Effector memory CD8-positive, alpha-beta T cell (primary cell): ENCODE measurements at regions not wholly inside any gene's neighbourhood (a gene's known extent, or its start where the extent isn't known, plus 50 kb on each side); places are given as distances from the start of the nearest gene placed in this dataset.

Source experiments
- ATAC-seq: fragments of 150-1000 bp; cut with Tn5 transposase; replicated peaks from 2 replicates; pipeline ENCODE4 v1.10.0; 2021; ENCODE audit warnings: mild to moderate bottlenecking, moderate library complexity
- DNase-seq, 3 experiments: peaks; one replicate each; pipeline ENCODE4 v3.0.0; 2021
- H3K27ac Mint-ChIP-seq, 2 donors: one replicate each; pipeline ENCODE4 v1.8.0; 2022; ENCODE audit warnings: mild to moderate bottlenecking in 2 of 2, mixed read lengths in 2 of 2, moderate library complexity in 2 of 2
- H3K27me3 Mint-ChIP-seq, 2 donors: one replicate each; pipeline ENCODE4 v1.8.0; 2022; ENCODE audit warnings: mixed read lengths in 2 of 2
- H3K36me3 Mint-ChIP-seq: one replicate; pipeline ENCODE4 v1.8.0; 2022; ENCODE audit warnings: mild to moderate bottlenecking, moderate library complexity, mixed read lengths; ENCODE audit not compliant: insufficient read depth
- H3K4me1 Mint-ChIP-seq, 2 donors: one replicate each; pipeline ENCODE4 v1.8.0; 2022; ENCODE audit warnings: low read depth in 2 of 2, mixed read lengths in 2 of 2
- H3K4me3 Mint-ChIP-seq, 2 donors: one replicate each; pipeline ENCODE4 v1.8.0; 2022; ENCODE audit warnings: mild to moderate bottlenecking in 2 of 2, mixed read lengths in 2 of 2, moderate library complexity in 2 of 2
- H3K9me3 Mint-ChIP-seq, 2 donors: one replicate each; pipeline ENCODE4 v1.8.0; 2022; ENCODE audit warnings: mixed read lengths in 2 of 2

GRCh38 chr22:26848244-26848920 lies 191.0 kb downstream of the MIAT start:
- Mint-ChIP-seq H3K4me3 (no peak overlapping the region), H3K27ac (no peak overlapping the region), H3K27me3 (no peaks in the 10 kb centered on the region), H3K9me3 (no peaks in the 10 kb centered on the region), H3K36me3 (no peaks in the 10 kb centered on the region), H3K4me1 (peaks cover 8 to 11% of the 10 kb centered on the region in 2 donors)
- DNase-seq (no peak), ATAC-seq (no peak)

- ATAC-seq (no peak), DNase-seq (no peak)
- H3K27me3 Mint-ChIP-seq: no peaks in the 10 kb centered on the region
- H3K36me3 Mint-ChIP-seq: no peaks in the 10 kb centered on the region
- H3K4me3 Mint-ChIP-seq: no peak overlapping the region
- no peaks in the 10 kb centered on the region for H3K9me3 Mint-ChIP-seq
- peak overlapping the region in 1 of 2 donors; percentile 16 for H3K27ac Mint-ChIP-seq
- peaks cover 8 to 11% of the 10 kb centered on the region in 2 donors for H3K4me1 Mint-ChIP-seq
Observed at GRCh38 chr22:26849575-26849974, 192.2 kb downstream of the MIAT start.

GRCh38 chr22:26851125-26851524 lies 193.7 kb downstream of the MIAT start:
- Mint-ChIP-seq H3K4me1 (peaks cover 6 to 8% of the 10 kb centered on the region in 2 donors), H3K36me3 (no peaks in the 10 kb centered on the region), H3K27ac (no peak overlapping the region), H3K27me3 (no peaks in the 10 kb centered on the region), H3K9me3 (no peaks in the 10 kb centered on the region), H3K4me3 (no peak overlapping the region)
- ATAC-seq (no peak), DNase-seq (no peak)

- Mint-ChIP-seq H3K36me3 (no peaks in the 10 kb centered on the region), H3K27me3 (no peaks in the 10 kb centered on the region), H3K9me3 (no peaks in the 10 kb centered on the region), H3K4me1 (peaks cover 0 to 2% of the 10 kb centered on the region in 2 donors), H3K27ac (no peak overlapping the region), H3K4me3 (no peak overlapping the region)
- ATAC-seq (no peak), DNase-seq (no peak)
Observed at GRCh38 chr22:26852176-26852575, 194.8 kb downstream of the MIAT start.

GRCh38 chr22:26853071-26853470 lies 195.7 kb downstream of the MIAT start:
- H3K9me3 Mint-ChIP-seq: no peaks in the 10 kb centered on the region
- no peak overlapping the region for H3K4me3 Mint-ChIP-seq
- H3K27ac Mint-ChIP-seq: no peak overlapping the region
- DNase-seq: no peak
- H3K36me3 Mint-ChIP-seq: no peaks in the 10 kb centered on the region
- no peaks in the 10 kb centered on the region for H3K4me1 Mint-ChIP-seq
- H3K27me3 Mint-ChIP-seq: no peaks in the 10 kb centered on the region
- ATAC-seq: no peak

- no peak for ATAC-seq
- H3K36me3 Mint-ChIP-seq: no peaks in the 10 kb centered on the region
- H3K27me3 Mint-ChIP-seq: no peaks in the 10 kb centered on the region
- no peaks in the 10 kb centered on the region for H3K4me1 Mint-ChIP-seq
- H3K4me3 Mint-ChIP-seq: no peak overlapping the region
- no peaks in the 10 kb centered on the region for H3K9me3 Mint-ChIP-seq
- no peak for DNase-seq
- no peak overlapping the region for H3K27ac Mint-ChIP-seq
Observed at GRCh38 chr22:26853495-26853894, 196.1 kb downstream of the MIAT start.

GRCh38 chr22:26857169-26857568 lies 199.8 kb downstream of the MIAT start:
- ATAC-seq (no peak), DNase-seq (no peak)
- H3K4me3 Mint-ChIP-seq: no peak overlapping the region
- no peaks in the 10 kb centered on the region for H3K4me1 Mint-ChIP-seq
- H3K27ac Mint-ChIP-seq: no peak overlapping the region
- H3K27me3 Mint-ChIP-seq: no peaks in the 10 kb centered on the region
- no peaks in the 10 kb centered on the region for H3K36me3 Mint-ChIP-seq
- H3K9me3 Mint-ChIP-seq: peaks cover 0 to 2% of the 10 kb centered on the region in 2 donors

GRCh38 chr22:26860301-26860700 lies 202.9 kb downstream of the MIAT start:
- ATAC-seq (no peak), DNase-seq (no peak)
- H3K27ac Mint-ChIP-seq: no peak overlapping the region
- no peaks in the 10 kb centered on the region for H3K4me1 Mint-ChIP-seq
- no peak overlapping the region for H3K4me3 Mint-ChIP-seq
- peaks cover 0 to 2% of the 10 kb centered on the region in 2 donors for H3K9me3 Mint-ChIP-seq
- no peaks in the 10 kb centered on the region for H3K36me3 Mint-ChIP-seq
- no peaks in the 10 kb centered on the region for H3K27me3 Mint-ChIP-seq

- Mint-ChIP-seq H3K9me3 (peaks cover 0 to 2% of the 10 kb centered on the region in 2 donors), H3K27ac (no peak overlapping the region), H3K4me3 (no peak overlapping the region), H3K27me3 (no peaks in the 10 kb centered on the region), H3K36me3 (no peaks in the 10 kb centered on the region), H3K4me1 (no peaks in the 10 kb centered on the region)
- ATAC-seq: no peak
- no peak for DNase-seq
Observed at GRCh38 chr22:26865021-26865420, 207.6 kb downstream of the MIAT start.

- ATAC-seq (no peak), DNase-seq (no peak)
- Mint-ChIP-seq H3K27me3 (no peaks in the 10 kb centered on the region), H3K27ac (no peak overlapping the region), H3K36me3 (peaks cover 4% of the 10 kb centered on the region), H3K4me3 (no peak overlapping the region), H3K4me1 (no peaks in the 10 kb centered on the region), H3K9me3 (no peaks in the 10 kb centered on the region)
Observed at GRCh38 chr22:26883393-26883792, 226.0 kb downstream of the MIAT start.

GRCh38 chr22:26884921-26885320 lies 227.5 kb downstream of the MIAT start:
- no peaks in the 10 kb centered on the region for H3K4me1 Mint-ChIP-seq
- no peak overlapping the region for H3K27ac Mint-ChIP-seq
- no peaks in the 10 kb centered on the region for H3K9me3 Mint-ChIP-seq

GRCh38 chr22:26885441-26886261 lies 228.3 kb downstream of the MIAT start:
- no peak overlapping the region for H3K27ac Mint-ChIP-seq
- ATAC-seq: no peak
- no peaks in the 10 kb centered on the region for H3K4me1 Mint-ChIP-seq
- H3K27me3 Mint-ChIP-seq: no peaks in the 10 kb centered on the region
- no peak for DNase-seq
- no peaks in the 10 kb centered on the region for H3K9me3 Mint-ChIP-seq
- H3K36me3 Mint-ChIP-seq: peaks cover 4% of the 10 kb centered on the region
- no peak overlapping the region for H3K4me3 Mint-ChIP-seq

More at GRCh38 chr22:26884921-26885320, 227.5 kb downstream of the MIAT start:
- Mint-ChIP-seq H3K36me3 (peaks cover 4% of the 10 kb centered on the region), H3K4me3 (no peak overlapping the region), H3K27me3 (no peaks in the 10 kb centered on the region)
- no peak for DNase-seq
- ATAC-seq: no peak

GRCh38 chr22:26887456-26887855 lies 230.1 kb downstream of the MIAT start:
- no peak for DNase-seq
- Mint-ChIP-seq H3K9me3 (no peaks in the 10 kb centered on the region), H3K36me3 (peaks cover 4% of the 10 kb centered on the region), H3K27me3 (peaks cover 11 to 16% of the 10 kb centered on the region in 2 donors), H3K4me3 (no peak overlapping the region), H3K27ac (no peak overlapping the region), H3K4me1 (no peaks in the 10 kb centered on the region)
- ATAC-seq: no peak

- ATAC-seq: no peak
- Mint-ChIP-seq H3K27me3 (peaks cover 16 to 21% of the 10 kb centered on the region in 2 donors), H3K27ac (no peak overlapping the region), H3K4me1 (no peaks in the 10 kb centered on the region), H3K4me3 (no peak overlapping the region), H3K36me3 (peaks cover 4% of the 10 kb centered on the region), H3K9me3 (no peaks in the 10 kb centered on the region)
- no peak for DNase-seq
Observed at GRCh38 chr22:26887916-26888315, 230.5 kb downstream of the MIAT start.
